H1 (cell line): ENCODE measurements at regions not wholly inside any gene's neighbourhood (a gene's known extent, or its start where the extent isn't known, plus 50 kb on each side); places are given as distances from the start of the nearest gene placed in this dataset.

Experiments used
- CTCF ChIA-PET: fragments of 300-600 bp; sonication (Branson Sonifier 250); formaldehyde crosslinking; loops from one replicate; lab custom pipeline; 2021; ENCODE audit not compliant: partially characterized antibody; lab: Charles Lee
- POLR2A ChIA-PET: fragments of 300-600 bp; sonication (Branson Sonifier 250); formaldehyde crosslinking; loops from one replicate; lab custom pipeline; 2021; ENCODE audit warnings: inconsistent platforms; ENCODE audit not compliant: partially characterized antibody; lab: Charles Lee
- DNase-seq, 2 experiments: peaks; one replicate each; pipeline versions ENCODE4 v3.0.0 to v3.0.0-alpha.2; 2010 to 2022; ENCODE audit warnings: low spot score in 2 of 2, low read depth in 1 of 2, mixed read lengths in 1 of 2
- FAIRE-seq: peaks from 2 replicates; lab custom pipeline; 2011; peaks lifted over from hg19 to GRCh38; lab: Jason Lieb, UNC
- H2AFZ ChIP-seq: 2 replicates; pipeline ENCODE4 v1.8.1; 2012; ENCODE audit warnings: low read length, inconsistent platforms
- H2AK5ac ChIP-seq: 2 replicates; pipeline ENCODE4 v1.6.1; 2013; ENCODE audit warnings: low read depth, low read length
- H2BK120ac ChIP-seq: replicated peaks from 2 replicates; pipeline ENCODE3; 2013; ENCODE audit warnings: low read depth, low read length, inconsistent platforms
- H2BK12ac ChIP-seq: 2 replicates; pipeline ENCODE4 v1.6.1; 2013; ENCODE audit warnings: low read depth, low read length
- H2BK15ac ChIP-seq: 2 replicates; pipeline ENCODE4 v1.6.1; 2013; ENCODE audit warnings: low read length
- H2BK20ac ChIP-seq: 2 replicates; pipeline ENCODE4 v1.6.1; 2013; ENCODE audit warnings: low read length
- H2BK5ac ChIP-seq: 2 replicates; pipeline ENCODE4 v1.6.1; 2013; ENCODE audit warnings: low read depth, low read length
- H3K14ac ChIP-seq: 2 replicates; pipeline ENCODE4 v1.6.1; 2013; ENCODE audit warnings: inconsistent platforms; ENCODE audit not compliant: insufficient read length
- H3K18ac ChIP-seq: 2 replicates; pipeline ENCODE4 v1.6.1; 2013; ENCODE audit warnings: low read length; ENCODE audit errors: extremely low read depth
- H3K23ac ChIP-seq: 2 replicates; pipeline ENCODE4 v1.6.1; 2013; ENCODE audit warnings: inconsistent platforms; ENCODE audit not compliant: insufficient read length
- H3K23me2 ChIP-seq: 2 replicates; pipeline ENCODE4 v1.6.1; 2013; ENCODE audit warnings: low read depth, low read length
- H3K27ac ChIP-seq: 2 replicates; pipeline ENCODE4 v1.6.1; 2011; ENCODE audit warnings: low read depth, low read length, inconsistent platforms
- H3K27me3 ChIP-seq, 4 experiments: replicated peaks in 1 of 4; 1 replicate in 1 of 4; 2 replicates in 3 of 4; pipeline versions ENCODE4 v1.6.1 to v1.8.1; 2011 to 2013; ENCODE audit warnings: low read length in 3 of 4, mild to moderate bottlenecking in 3 of 4, inconsistent platforms in 2 of 4, mixed read lengths in 2 of 4, moderate library complexity in 1 of 4; ENCODE audit not compliant: control insufficient read depth in 3 of 4, insufficient read depth in 3 of 4; ENCODE audit errors: extremely low read depth in 1 of 4
- H3K36me3 ChIP-seq, 4 experiments: 2 replicates each; pipeline versions ENCODE4 v1.6.1 to v1.8.1; 2011 to 2013; ENCODE audit warnings: mild to moderate bottlenecking in 4 of 4, low read length in 3 of 4, moderate library complexity in 2 of 4, control low read depth in 1 of 4, inconsistent platforms in 1 of 4; ENCODE audit not compliant: insufficient read depth in 4 of 4, control insufficient read depth in 2 of 4
- H3K4ac ChIP-seq: replicated peaks from 2 replicates; pipeline ENCODE3; 2013; ENCODE audit warnings: low read length, low read depth, mixed read lengths, inconsistent platforms; ENCODE audit not compliant: insufficient read length
- H3K4me1 ChIP-seq, 4 experiments: replicated peaks in 1 of 4; 1 replicate in 1 of 4; 2 replicates in 3 of 4; pipeline versions ENCODE4 v1.6.1 to v1.8.1; 2011 to 2013; ENCODE audit warnings: low read length in 3 of 4, inconsistent platforms in 2 of 4, mixed read lengths in 1 of 4; ENCODE audit not compliant: insufficient read depth in 4 of 4, control insufficient read depth in 3 of 4
- H3K4me2 ChIP-seq, 2 experiments: 2 replicates each; pipeline versions ENCODE4 v1.6.1 to v1.8.1; 2011 to 2013; ENCODE audit warnings: low read depth in 2 of 2, low read length in 2 of 2, control low read depth in 1 of 2, inconsistent platforms in 1 of 2, mild to moderate bottlenecking in 1 of 2; ENCODE audit not compliant: insufficient read depth in 1 of 2
- H3K4me3 ChIP-seq, 4 experiments: fragments of 200-600, 300-600 bp in 1 of 4; sonication (generic), shearing (Covaris generic), sonication (Bioruptor Twin) in 1 of 4; 2 replicates each; pipeline versions ENCODE4 v1.5.1 to v1.8.1; 2011 to 2016; ENCODE audit warnings: low read length in 4 of 4, low read depth in 3 of 4, control low read depth in 2 of 4, inconsistent platforms in 2 of 4, mild to moderate bottlenecking in 2 of 4, mixed read lengths in 1 of 4, moderate library complexity in 1 of 4; ENCODE audit not compliant: insufficient read depth in 2 of 4; ENCODE audit errors: extremely low read depth in 1 of 4
- H3K56ac ChIP-seq: replicated peaks from 2 replicates; pipeline ENCODE3; 2013; ENCODE audit warnings: low read depth, mild to moderate bottlenecking, mixed read lengths, low read length, inconsistent platforms; ENCODE audit not compliant: insufficient read length
- H3K79me1 ChIP-seq: 2 replicates; pipeline ENCODE4 v1.6.1; 2013; ENCODE audit warnings: low read depth, low read length, control low read depth
- H3K79me2 ChIP-seq, 2 experiments: 2 replicates each; pipeline versions ENCODE4 v1.6.1 to v1.8.1; 2012 to 2013; ENCODE audit warnings: low read length in 2 of 2, mild to moderate bottlenecking in 2 of 2, inconsistent platforms in 1 of 2; ENCODE audit not compliant: insufficient read depth in 2 of 2, control insufficient read depth in 1 of 2
- H3K9ac ChIP-seq, 4 experiments: replicated peaks in 1 of 4; 1 replicate in 1 of 4; 2 replicates in 3 of 4; pipeline versions ENCODE4 v1.6.1 to v1.8.1; 2011 to 2013; ENCODE audit warnings: low read depth in 3 of 4, low read length in 3 of 4, control low read depth in 2 of 4, mild to moderate bottlenecking in 2 of 4, moderate library complexity in 2 of 4, inconsistent platforms in 1 of 4; ENCODE audit errors: extremely low read depth in 1 of 4
- H3K9me3 ChIP-seq, 2 experiments: 2 replicates each; pipeline versions ENCODE4 v1.6.1 to v1.8.1; 2012 to 2013; ENCODE audit warnings: mild to moderate bottlenecking in 2 of 2, moderate library complexity in 2 of 2, control low read depth in 1 of 2, inconsistent platforms in 1 of 2, low read depth in 1 of 2, low read length in 1 of 2, mixed read lengths in 1 of 2; ENCODE audit not compliant: insufficient read depth in 2 of 2
- H4K20me1 ChIP-seq, 2 experiments: replicated peaks in 1 of 2; 2 replicates each; pipeline versions ENCODE3 to v1.8.1; 2011 to 2013; ENCODE audit warnings: inconsistent platforms in 2 of 2, low read length in 2 of 2, mild to moderate bottlenecking in 1 of 2; ENCODE audit not compliant: insufficient read depth in 2 of 2, control insufficient read depth in 1 of 2
- H4K5ac ChIP-seq: 2 replicates; pipeline ENCODE4 v1.6.1; 2013; ENCODE audit warnings: low read length, low read depth, mixed read lengths, inconsistent platforms; ENCODE audit not compliant: insufficient read length
- H4K8ac ChIP-seq: 2 replicates; pipeline ENCODE4 v1.8.0; 2013; ENCODE audit warnings: mild to moderate bottlenecking, moderate library complexity, low read length, inconsistent platforms; ENCODE audit not compliant: insufficient read depth; ENCODE audit errors: extremely low read depth
- H4K91ac ChIP-seq: replicated peaks from 2 replicates; pipeline ENCODE3; 2013; ENCODE audit warnings: low read length, mixed read lengths, inconsistent platforms; ENCODE audit not compliant: insufficient read length
- CBX8 ChIP-seq: fragments of 300-800, 300-1000 bp; sonication (generic); IDR thresholded peaks from 2 replicates; pipeline ENCODE4 v1.7.1; 2016; ENCODE audit warnings: low read depth, low read length, borderline replicate concordance
- CHD1 ChIP-seq: IDR thresholded peaks from 2 replicates; pipeline ENCODE4 v1.6.1; 2012; ENCODE audit warnings: low read depth, low read length, improper control_type of control experiment
- GTF2F1 ChIP-seq: IDR thresholded peaks from 2 replicates; pipeline ENCODE4 v1.6.1; 2012; ENCODE audit warnings: low read depth, low read length, improper control_type of control experiment, borderline replicate concordance
- NRF1 ChIP-seq: IDR thresholded peaks from 2 replicates; pipeline ENCODE4 v1.6.1; 2011; ENCODE audit warnings: mild to moderate bottlenecking, low read depth, low read length, improper control_type of control experiment
- WGBS, 2 experiments: shearing (Covaris generic) in 1 of 2; methylation state at CpG; one replicate each; pipeline versions ENCODE4 v1.1.6 to v1.1.7; 2013 to 2015; ENCODE audit warnings: low lambda C conversion rate in 2 of 2, mixed read lengths in 2 of 2, inconsistent platforms in 1 of 2, low coverage in 1 of 2, missing lambda C conversion rate in 1 of 2; ENCODE audit not compliant: insufficient replicate concordance in 2 of 2, insufficient coverage in 1 of 2, insufficient read length in 1 of 2; ENCODE audit errors: extremely low coverage in 1 of 2, missing lambda C conversion rate in 1 of 2; 5-methylcytosine and 5-hydroxymethylcytosine counted together

GRCh38 chr13:59352600-59352999, 811.1 kb downstream of the DIAPH3 start:
- Histone ChIP-seq H3K79me2 (no peaks in the 10 kb centered on the region), H3K9me3 (no peaks in the 10 kb centered on the region), H3K9ac (no peak overlapping the region), H2BK120ac (no peak overlapping the region), H3K23ac (no peak overlapping the region), H3K56ac (no peak overlapping the region), H3K36me3 (no peaks in the 10 kb centered on the region), H3K27me3 (no peaks in the 10 kb centered on the region), H3K18ac (no peak overlapping the region), H3K27ac (no peak overlapping the region), H3K23me2 (no peaks in the 10 kb centered on the region), H4K20me1 (no peaks in the 10 kb centered on the region), H4K8ac (no peak overlapping the region), H2BK12ac (no peak overlapping the region), H2AFZ (0 out of 2 replicates have a peak overlapping the region, but pooled peaks have one; percentile 29)
- POLR2A ChIA-PET: no interaction called here
- no peak for FAIRE-seq
- WGBS, 2 experiments: 88% methylated on average over 2 of the region's 2 CpGs; no CpG with 5 or more reads in 1 of the 2 experiments
- CTCF ChIA-PET: no interaction called here
- TF ChIP-seq NRF1 (no peak), GTF2F1 (no peak), CHD1 (no peak), CBX8 (no peak)
- TF ChIP-seq, all 59 proteins: peak for 0
- no peak for DNase-seq
- no peak overlapping the region for H3K4ac ChIP-seq
- no peak overlapping the region for H3K14ac ChIP-seq
- no peak overlapping the region for H3K4me3 ChIP-seq
- no peak overlapping the region for H4K91ac ChIP-seq
- H2BK15ac ChIP-seq: no peak overlapping the region
- no peaks in the 10 kb centered on the region for H3K79me1 ChIP-seq
- H2BK20ac ChIP-seq: no peak overlapping the region
- no peaks in the 10 kb centered on the region; a peak in 1 of 7 replicates for H3K4me1 ChIP-seq
- H4K5ac ChIP-seq: no peak overlapping the region
- H3K4me2 ChIP-seq: no peak overlapping the region
- no peak overlapping the region for H2BK5ac ChIP-seq
- no peak overlapping the region for H2AK5ac ChIP-seq
